HepG2 (cell line): ENCODE measurements at regions not wholly inside any gene's neighbourhood (a gene's known extent, or its start where the extent isn't known, plus 50 kb on each side); places are given as distances from the start of the nearest gene placed in this dataset.
A peak's percentile ranks its signal among the peaks of the same experiment; 100 is the strongest.

Source experiments
- EHMT2 ChIP-seq: fragments of 200-600 bp; sonication (generic); IDR thresholded peaks from 2 replicates; pipeline ENCODE4 v1.7.0; 2017; ENCODE audit warnings: antibody characterized with exemption, low read depth, low read length, borderline replicate concordance
- FOXK1 ChIP-seq: sonication (generic); formaldehyde crosslinking; IDR thresholded peaks from 2 replicates; pipeline ENCODE4 v1.4.0; 2020; ENCODE audit warnings: low read depth, missing genetic modification reagents, borderline replicate concordance
- HMG20A ChIP-seq: IDR thresholded peaks from 2 replicates; pipeline ENCODE4 v1.6.1; 2016; ENCODE audit warnings: borderline replicate concordance
- KMT2A ChIP-seq: sonication (generic); formaldehyde crosslinking; IDR thresholded peaks from 2 replicates; pipeline ENCODE4 v1.4.0; 2020; ENCODE audit warnings: missing genetic modification reagents
- RAD51 ChIP-seq: fragments of 450-650 bp; IDR thresholded peaks from 2 replicates; pipeline ENCODE4 v1.6.1; 2016; ENCODE audit warnings: borderline replicate concordance
- SMAD9 ChIP-seq: sonication (generic); formaldehyde crosslinking; IDR thresholded peaks from 2 replicates; pipeline ENCODE4 v1.5.1; 2020; ENCODE audit warnings: mild to moderate bottlenecking, missing genetic modification reagents
- TBL1XR1 ChIP-seq: fragments of 150-350 bp; IDR thresholded peaks from 2 replicates; pipeline ENCODE4 v1.6.1; 2014; ENCODE audit warnings: borderline replicate concordance, low read length; ENCODE audit not compliant: partially characterized antibody
- TEAD2 ChIP-seq: sonication (generic); formaldehyde crosslinking; IDR thresholded peaks from 2 replicates; pipeline ENCODE4 v1.9.0; 2021; ENCODE audit warnings: missing genetic modification reagents
- TFE3 ChIP-seq: IDR thresholded peaks from 2 replicates; pipeline ENCODE4 v1.6.1; 2016
- THAP9 ChIP-seq: sonication (generic); formaldehyde crosslinking; IDR thresholded peaks from 2 replicates; pipeline ENCODE4; 2020; ENCODE audit warnings: missing genetic modification reagents, mild to moderate bottlenecking, borderline replicate concordance
- TOE1 ChIP-seq: sonication (generic); formaldehyde crosslinking; IDR thresholded peaks from 2 replicates; pipeline ENCODE4 v1.4.0; 2020; ENCODE audit warnings: mild to moderate bottlenecking, missing genetic modification reagents
- XRCC5 ChIP-seq: fragments of 200-400 bp; formaldehyde crosslinking; optimal IDR thresholded peaks from 2 replicates; pipeline ENCODE3; 2017; ENCODE audit warnings: mild to moderate bottlenecking, low read length
- YEATS2 ChIP-seq: sonication (generic); formaldehyde crosslinking; IDR thresholded peaks from 2 replicates; pipeline ENCODE4 v1.4.0; 2020; ENCODE audit warnings: missing genetic modification reagents, borderline replicate concordance
- ZBTB1 ChIP-seq: sonication (generic); formaldehyde crosslinking; IDR thresholded peaks from 2 replicates; pipeline ENCODE4 v1.4.0; 2020; ENCODE audit warnings: missing genetic modification reagents, borderline replicate concordance
- ZNF143 ChIP-seq: sonication (generic); formaldehyde crosslinking; IDR thresholded peaks from 2 replicates; pipeline ENCODE4 v1.4.0; 2020; ENCODE audit warnings: missing genetic modification reagents
- ZNF264 ChIP-seq: sonication (generic); formaldehyde crosslinking; IDR thresholded peaks from 2 replicates; pipeline ENCODE4 v1.4.0; 2020; ENCODE audit warnings: missing genetic modification reagents
- ZNF331 ChIP-seq: sonication (generic); formaldehyde crosslinking; IDR thresholded peaks from 2 replicates; pipeline ENCODE4 v1.4.0; 2020; ENCODE audit warnings: missing genetic modification reagents
- ZNF572 ChIP-seq: sonication (generic); formaldehyde crosslinking; IDR thresholded peaks from 2 replicates; pipeline ENCODE4 v1.5.1; 2020; ENCODE audit warnings: mild to moderate bottlenecking, missing genetic modification reagents
- ZNF674 ChIP-seq: sonication (generic); formaldehyde crosslinking; IDR thresholded peaks from 2 replicates; pipeline ENCODE4 v1.5.0; 2020; ENCODE audit warnings: low read depth, mild to moderate bottlenecking, missing genetic modification reagents
- ZNF709 ChIP-seq: sonication (generic); formaldehyde crosslinking; IDR thresholded peaks from 2 replicates; pipeline ENCODE4 v1.5.0; 2020; ENCODE audit warnings: mild to moderate bottlenecking, missing genetic modification reagents
- ZUFSP ChIP-seq: sonication (generic); formaldehyde crosslinking; IDR thresholded peaks from 2 replicates; pipeline ENCODE4 v1.9.0; 2021; ENCODE audit warnings: missing genetic modification reagents, mild to moderate bottlenecking, borderline replicate concordance
- TF ChIP-seq, protein P1 (sequence below), 2 experiments: sonication (generic) in 1 of 2; formaldehyde crosslinking in 1 of 2; IDR thresholded peaks; 2 replicates each; pipeline versions ENCODE4 v1.5.1 to v1.6.1; 2011 to 2020; ENCODE audit warnings: borderline replicate concordance in 1 of 2, low read depth in 1 of 2, low read length in 1 of 2, mild to moderate bottlenecking in 1 of 2, missing genetic modification reagents in 1 of 2, moderate library complexity in 1 of 2

GRCh38 chr9:91060520-91061343 is 259.1 kb downstream of the SYK start (continued):
- TF ChIP-seq THAP9 (CRISPR knock-in tag) (no peak), YEATS2 (CRISPR knock-in tag) (no peak), ZNF331 (CRISPR knock-in tag) (peak; percentile 37; the same call in 1 of the 2 replicates), ZNF143 (no peak), TEAD2 (CRISPR knock-in tag) (no peak), ZBTB1 (CRISPR knock-in tag) (no peak), SMAD9 (CRISPR knock-in tag) (no peak), TFE3 (CRISPR knock-in tag) (0 out of 2 replicates have a peak, but pooled peaks have one; percentile 34), XRCC5 (no peak), ZNF264 (peak; percentile 66; the same call in 1 of the 2 replicates), ZNF572 (CRISPR knock-in tag) (no peak), RAD51 (no peak), TOE1 (CRISPR knock-in tag) (no peak), ZNF674 (CRISPR knock-in tag) (no peak), KMT2A (no peak), ZNF709 (CRISPR knock-in tag) (no peak), ZUFSP (no peak), TBL1XR1 (no peak), FOXK1 (CRISPR knock-in tag) (peak; percentile 90), EHMT2 (peak; percentile 67; the same call in 1 of the 2 replicates), HMG20A (CRISPR knock-in tag) (peak; percentile 83; the same call in 1 of the 2 replicates)
- TF ChIP-seq, protein P1, sequence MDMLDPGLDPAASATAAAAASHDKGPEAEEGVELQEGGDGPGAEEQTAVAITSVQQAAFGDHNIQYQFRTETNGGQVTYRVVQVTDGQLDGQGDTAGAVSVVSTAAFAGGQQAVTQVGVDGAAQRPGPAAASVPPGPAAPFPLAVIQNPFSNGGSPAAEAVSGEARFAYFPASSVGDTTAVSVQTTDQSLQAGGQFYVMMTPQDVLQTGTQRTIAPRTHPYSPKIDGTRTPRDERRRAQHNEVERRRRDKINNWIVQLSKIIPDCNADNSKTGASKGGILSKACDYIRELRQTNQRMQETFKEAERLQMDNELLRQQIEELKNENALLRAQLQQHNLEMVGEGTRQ (IDR thresholded peaks at IDR 0.05; ENCODE audit: low read depth, low read length) = no peak
- TF ChIP-seq, protein P1 (CRISPR knock-in tag; IDR thresholded peaks at IDR 0.05; ENCODE audit: borderline replicate concordance) = no peak
